ENCODE measurements at regions not wholly inside any gene's neighbourhood (a gene's known extent, or its start where the extent isn't known, plus 50 kb on each side); places are given as distances from the start of the nearest gene placed in this dataset.

DNA sequence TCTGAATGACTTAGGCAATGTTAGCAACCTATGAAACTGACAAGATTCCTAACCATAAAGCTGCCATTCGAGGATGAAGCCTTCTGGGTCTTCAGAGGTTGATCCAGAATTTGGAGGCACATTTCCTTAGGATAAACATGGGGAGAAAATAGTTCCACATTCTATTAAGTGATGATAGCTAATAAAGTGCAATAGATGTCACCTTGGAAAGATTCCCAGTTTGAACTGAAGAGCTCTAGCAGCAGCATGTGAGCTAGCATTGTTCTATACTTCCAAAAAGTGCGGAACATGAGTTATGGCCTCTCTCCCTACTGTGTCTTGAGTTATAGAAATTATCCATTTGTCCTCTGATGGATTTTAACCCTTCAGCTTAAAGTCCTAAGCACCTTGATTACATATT is 991.4 kb upstream of the SLIT2 start:
- H3F3A ChIP-seq (replicated peaks; ENCODE audit: insufficient read depth) = no peaks in the 10 kb centered on the region
- H4K20me1 ChIP-seq (ENCODE audit: insufficient read depth) = no peaks in the 10 kb centered on the region
- no peaks in the 10 kb centered on the region for H3K9me2 ChIP-seq
- H3K9me3 ChIP-seq = 0 out of 2 replicates have a peak, but pooled peaks cover 4% of the 10 kb centered on the region
- CTCF ChIA-PET = no interaction called here
- H3K36me3 ChIP-seq (replicated peaks in 1 of 2; ENCODE audit: control insufficient read depth in 1 of 2, insufficient read depth in 2 of 2, low read length in 1 of 2) = no peaks in the 10 kb centered on the region
- 52% methylated on average over 2 of the region's 2 CpGs for whole genome bisulfite sequencing (ENCODE audit: low lambda C conversion rate)
- H3K27ac ChIP-seq (ENCODE audit: low read depth in 2 of 2, low read length in 1 of 2) = no peak overlapping the region
- DNase-seq = no peak
- H3K4me2 ChIP-seq = no peak overlapping the region
- no peaks in the 10 kb centered on the region for H3K79me2 ChIP-seq (ENCODE audit: insufficient read depth)
- peaks cover 0 to 2% of the 10 kb centered on the region in 2 experiments; a peak in 2 of 4 replicates for H3K4me1 ChIP-seq (ENCODE audit: control insufficient read depth in 1 of 2, insufficient read depth in 2 of 2, low read depth in 1 of 2, low read length in 1 of 2)
- POLR2A ChIA-PET = no interaction called here
- TF ChIP-seq FOXJ3 (CRISPR knock-in tag; IDR thresholded peaks at IDR 0.05) (no peak), FOXM1 (IDR thresholded peaks at IDR 0.05; ENCODE audit: low read depth) (no peak), EP300 (IDR thresholded peaks at IDR 0.05; ENCODE audit: borderline replicate concordance in 1 of 2, low read depth in 1 of 2, low read length in 1 of 2) (no peak), RCOR1 (IDR thresholded peaks at IDR 0.05; ENCODE audit: low read length) (no peak), ZBTB33 (IDR thresholded peaks at IDR 0.05; ENCODE audit: borderline replicate concordance, low read depth) (no peak), EZH2phosphoT487 (IDR thresholded peaks at IDR 0.05; ENCODE audit: borderline replicate concordance, low read depth) (no peak), MEF2A (IDR thresholded peaks at IDR 0.05; ENCODE audit: borderline replicate concordance, low read depth) (no peak), GATA2 (CRISPR knock-in tag; IDR thresholded peaks at IDR 0.05) (no peak), SIN3A (IDR thresholded peaks at IDR 0.05; ENCODE audit: borderline replicate concordance, low read depth, low read length) (no peak), SMC3 (IDR thresholded peaks at IDR 0.05; ENCODE audit: low read depth, low read length) (no peak), GABPA (IDR thresholded peaks at IDR 0.05; ENCODE audit: low read depth) (no peak), RXRA (IDR thresholded peaks at IDR 0.05; ENCODE audit: borderline replicate concordance, low read depth) (no peak), PBX3 (IDR thresholded peaks at IDR 0.05) (no peak), ELF1 (IDR thresholded peaks at IDR 0.05) (no peak), MAX (IDR thresholded peaks at IDR 0.05; ENCODE audit: low read depth) (no peak), NRF1 (IDR thresholded peaks at IDR 0.05; ENCODE audit: low read depth, low read length) (no peak), YY1 (IDR thresholded peaks at IDR 0.05; ENCODE audit: low read depth) (no peak), TCF12 (IDR thresholded peaks at IDR 0.05) (no peak)
- TF ChIP-seq, protein P1, sequence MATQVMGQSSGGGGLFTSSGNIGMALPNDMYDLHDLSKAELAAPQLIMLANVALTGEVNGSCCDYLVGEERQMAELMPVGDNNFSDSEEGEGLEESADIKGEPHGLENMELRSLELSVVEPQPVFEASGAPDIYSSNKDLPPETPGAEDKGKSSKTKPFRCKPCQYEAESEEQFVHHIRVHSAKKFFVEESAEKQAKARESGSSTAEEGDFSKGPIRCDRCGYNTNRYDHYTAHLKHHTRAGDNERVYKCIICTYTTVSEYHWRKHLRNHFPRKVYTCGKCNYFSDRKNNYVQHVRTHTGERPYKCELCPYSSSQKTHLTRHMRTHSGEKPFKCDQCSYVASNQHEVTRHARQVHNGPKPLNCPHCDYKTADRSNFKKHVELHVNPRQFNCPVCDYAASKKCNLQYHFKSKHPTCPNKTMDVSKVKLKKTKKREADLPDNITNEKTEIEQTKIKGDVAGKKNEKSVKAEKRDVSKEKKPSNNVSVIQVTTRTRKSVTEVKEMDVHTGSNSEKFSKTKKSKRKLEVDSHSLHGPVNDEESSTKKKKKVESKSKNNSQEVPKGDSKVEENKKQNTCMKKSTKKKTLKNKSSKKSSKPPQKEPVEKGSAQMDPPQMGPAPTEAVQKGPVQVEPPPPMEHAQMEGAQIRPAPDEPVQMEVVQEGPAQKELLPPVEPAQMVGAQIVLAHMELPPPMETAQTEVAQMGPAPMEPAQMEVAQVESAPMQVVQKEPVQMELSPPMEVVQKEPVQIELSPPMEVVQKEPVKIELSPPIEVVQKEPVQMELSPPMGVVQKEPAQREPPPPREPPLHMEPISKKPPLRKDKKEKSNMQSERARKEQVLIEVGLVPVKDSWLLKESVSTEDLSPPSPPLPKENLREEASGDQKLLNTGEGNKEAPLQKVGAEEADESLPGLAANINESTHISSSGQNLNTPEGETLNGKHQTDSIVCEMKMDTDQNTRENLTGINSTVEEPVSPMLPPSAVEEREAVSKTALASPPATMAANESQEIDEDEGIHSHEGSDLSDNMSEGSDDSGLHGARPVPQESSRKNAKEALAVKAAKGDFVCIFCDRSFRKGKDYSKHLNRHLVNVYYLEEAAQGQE (IDR thresholded peaks at IDR 0.05; ENCODE audit: low read depth, low read length) = no peak
- H2AFZ ChIP-seq (ENCODE audit: low read depth) = no peak overlapping the region
- no peak overlapping the region for H3K4me3 ChIP-seq (ENCODE audit: low read depth in 2 of 2, low read length in 1 of 2)
- no peak overlapping the region for H3K9ac ChIP-seq
- no peaks in the 10 kb centered on the region for H3K27me3 ChIP-seq (ENCODE audit: insufficient read depth)

Data from SK-N-SH (cell line).